PFSK-1 (cell line): ENCODE measurements at regions not wholly inside any gene's neighbourhood (a gene's known extent, or its start where the extent isn't known, plus 50 kb on each side); places are given as distances from the start of the nearest gene placed in this dataset.

ENCODE experiments used
- POLR2AphosphoS5 ChIP-seq: IDR thresholded peaks from 2 replicates; pipeline ENCODE4 v1.6.1; 2012; ENCODE audit warnings: low read depth, mild to moderate bottlenecking, control low read depth, low read length, moderate library complexity
- REST ChIP-seq, 2 experiments: IDR thresholded peaks; 2 replicates each; pipeline versions ENCODE4 v1.6.1 to v1.8.0; 2011 to 2012; ENCODE audit warnings: low read depth in 2 of 2, low read length in 2 of 2, control low read depth in 1 of 2, inconsistent platforms in 1 of 2, mild to moderate bottlenecking in 1 of 2, moderate library complexity in 1 of 2; ENCODE audit not compliant: insufficient read depth in 1 of 2
- SIN3A ChIP-seq: IDR thresholded peaks from 2 replicates; pipeline ENCODE4 v1.6.1; 2012; ENCODE audit warnings: mild to moderate bottlenecking, low read length, moderate library complexity, borderline replicate concordance; ENCODE audit not compliant: insufficient read depth
- TAF1 ChIP-seq: IDR thresholded peaks from 2 replicates; pipeline ENCODE4 v1.6.1; 2012; ENCODE audit warnings: low read length, control low read depth, borderline replicate concordance; ENCODE audit not compliant: insufficient read depth

- no peak for TF ChIP-seq POLR2AphosphoS5
- TF ChIP-seq TAF1, result no peak
- TF ChIP-seq SIN3A, result no peak
- TF ChIP-seq REST (IDR thresholded peaks at IDR 0.05; ENCODE audit: insufficient read depth in 1 of 2, low read depth in 2 of 2, low read length in 2 of 2), result no peak
These were observed 385.9 kb downstream of the MAN2A1 start for GRCh38 chr5:110075656-110076055.
